Esophagus (tissue), 2 donors: ENCODE measurements at regions not wholly inside any gene's neighbourhood (a gene's known extent, or its start where the extent isn't known, plus 50 kb on each side); places are given as distances from the start of the nearest gene placed in this dataset.

Experiments used
- H3K27ac ChIP-seq, 2 donors: one replicate each; pipeline ENCODE4 v1.5.1; 2013; ENCODE audit warnings: low read depth in 2 of 2, mild to moderate bottlenecking in 2 of 2, inconsistent platforms in 1 of 2, low read length in 1 of 2, moderate library complexity in 1 of 2
- H3K27me3 ChIP-seq, 2 donors: one replicate each; pipeline ENCODE4 v1.6.1; 2013; ENCODE audit warnings: low read length in 2 of 2, control low read depth in 1 of 2, mild to moderate bottlenecking in 1 of 2; ENCODE audit not compliant: insufficient read depth in 2 of 2, control insufficient read depth in 1 of 2
- H3K36me3 ChIP-seq, 2 donors: one replicate each; pipeline ENCODE4 v1.6.1; 2013; ENCODE audit warnings: low read length in 1 of 2; ENCODE audit not compliant: control insufficient read depth in 2 of 2, insufficient read depth in 2 of 2
- H3K4me1 ChIP-seq, 2 donors: one replicate each; pipeline ENCODE4 v1.6.1; 2013; ENCODE audit warnings: low read length in 1 of 2; ENCODE audit not compliant: control insufficient read depth in 2 of 2, insufficient read depth in 2 of 2
- H3K4me3 ChIP-seq, 2 donors: one replicate each; pipeline ENCODE4 v1.5.1; 2013; ENCODE audit warnings: low read length in 2 of 2, mild to moderate bottlenecking in 2 of 2, low read depth in 1 of 2, moderate library complexity in 1 of 2
- H3K9me3 ChIP-seq, 2 donors: one replicate each; pipeline ENCODE4 v1.6.1; 2013; ENCODE audit warnings: mild to moderate bottlenecking in 2 of 2, low read depth in 1 of 2, low read length in 1 of 2, moderate library complexity in 1 of 2; ENCODE audit not compliant: control insufficient read depth in 2 of 2, insufficient read depth in 1 of 2
- whole genome bisulfite sequencing, 2 donors: extraction: QIAGEN DNeasy Blood & Tissue Kit; methylation state at CpG; one replicate each; pipeline ENCODE4 v1.1.7; 2013; 5-methylcytosine and 5-hydroxymethylcytosine counted together
- donor health status: healthy with polysubstance abuse.
- donor health status: Bipolar disorder and iron deficiency.

DNA sequence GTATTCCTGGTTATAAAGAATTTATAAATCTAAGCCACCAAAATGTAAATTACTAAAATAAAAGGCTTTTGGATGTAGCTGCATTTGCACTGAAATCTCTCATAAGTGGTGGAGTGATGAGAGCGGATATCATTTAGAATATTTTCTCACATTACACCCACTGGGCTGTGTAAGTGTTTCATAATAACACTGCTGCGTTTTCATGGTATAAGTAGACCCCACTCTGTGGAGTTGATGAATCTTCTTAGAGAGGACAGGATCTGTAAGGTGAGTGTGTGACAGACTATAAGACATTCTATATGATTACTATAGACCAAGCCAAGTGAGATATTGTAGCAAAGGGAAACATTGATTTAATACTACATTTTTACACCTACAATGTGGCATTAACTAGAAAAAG, 1024.1 kb upstream of the LRRN3 start:
- 88 to 93% methylated on average over 2 of the region's 2 CpGs for WGBS, 2 donors
- H3K9me3 ChIP-seq: no peaks in the 10 kb centered on the region
- H3K4me3 ChIP-seq: no peak overlapping the region
- H3K27ac ChIP-seq: no peak overlapping the region
- H3K27me3 ChIP-seq: no peaks in the 10 kb centered on the region
- H3K36me3 ChIP-seq: no peaks in the 10 kb centered on the region
- no peaks in the 10 kb centered on the region for H3K4me1 ChIP-seq

DNA sequence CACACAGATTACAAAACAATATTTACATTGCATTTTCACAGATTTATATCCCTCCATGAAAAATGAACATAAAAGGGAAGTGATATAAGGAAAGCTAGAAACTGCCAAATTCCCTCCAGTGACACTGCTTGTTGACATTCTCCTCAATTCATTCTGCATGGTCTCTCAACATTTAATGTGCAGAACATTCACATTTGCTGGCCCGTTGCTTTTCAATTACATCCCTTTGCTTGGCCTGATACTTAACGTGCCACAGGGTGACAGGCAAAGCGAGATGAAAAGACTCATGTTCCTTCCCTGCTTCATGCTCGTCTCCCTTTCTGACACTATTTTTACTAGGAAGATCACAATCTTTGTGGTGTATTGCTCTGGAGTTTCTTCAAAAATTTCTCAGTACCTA, 1019.7 kb upstream of the LRRN3 start:
- Histone ChIP-seq H3K27me3 (no peaks in the 10 kb centered on the region), H3K4me3 (no peak overlapping the region), H3K36me3 (no peaks in the 10 kb centered on the region), H3K27ac (no peak overlapping the region), H3K9me3 (no peaks in the 10 kb centered on the region), H3K4me1 (no peaks in the 10 kb centered on the region)
- 78 to 80% methylated on average over 4 of the region's 4 CpGs for WGBS, 2 donors

DNA sequence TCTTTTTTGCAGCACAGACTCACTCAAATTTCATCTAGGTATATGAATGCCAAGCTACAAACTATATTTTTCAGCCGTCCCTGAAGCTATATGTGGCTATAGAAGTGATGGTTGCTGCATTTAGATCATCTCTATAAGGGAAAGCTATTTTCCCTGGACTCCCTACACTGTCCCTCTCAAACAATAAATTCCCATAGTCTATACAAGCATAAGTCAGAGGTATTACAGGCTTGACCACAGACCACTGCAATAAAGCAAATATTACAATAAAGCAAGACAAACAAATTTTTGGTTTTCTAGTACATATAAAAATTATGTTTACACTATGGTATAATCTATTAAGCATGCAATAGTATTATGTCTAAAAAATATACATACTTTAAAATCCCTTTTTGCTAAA, 1015.5 kb upstream of the LRRN3 start:
- H3K9me3 ChIP-seq: no peaks in the 10 kb centered on the region
- H3K36me3 ChIP-seq: no peaks in the 10 kb centered on the region
- no peak overlapping the region for H3K27ac ChIP-seq
- H3K4me3 ChIP-seq: no peak overlapping the region
- WGBS, 2 donors: 71 to 72% methylated on average over 1 of the region's 1 CpG
- H3K27me3 ChIP-seq: no peaks in the 10 kb centered on the region
- H3K4me1 ChIP-seq: no peaks in the 10 kb centered on the region

DNA sequence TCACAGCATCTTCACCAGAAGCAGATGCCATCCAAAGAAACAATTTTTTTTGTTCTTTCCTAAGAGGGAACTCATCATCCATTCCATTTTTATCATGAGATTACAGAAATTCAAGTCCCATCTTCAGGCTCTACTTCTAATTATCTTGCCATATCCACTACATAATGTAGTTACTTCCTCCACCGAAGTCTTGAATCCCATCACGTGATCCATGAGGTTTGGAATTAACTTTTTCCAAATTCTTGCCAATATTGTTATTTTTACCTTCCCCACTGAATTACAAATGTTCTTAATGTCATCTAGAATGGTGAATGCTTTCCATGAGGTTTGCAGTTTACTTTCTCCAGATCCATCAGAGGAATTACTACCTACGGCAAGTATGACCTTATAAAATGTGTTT, 1014.7 kb upstream of the LRRN3 start:
- no peaks in the 10 kb centered on the region for H3K4me1 ChIP-seq
- H3K27me3 ChIP-seq: no peaks in the 10 kb centered on the region
- WGBS, 2 donors: 83 to 93% methylated on average over 3 of the region's 3 CpGs
- no peaks in the 10 kb centered on the region for H3K9me3 ChIP-seq
- no peak overlapping the region for H3K27ac ChIP-seq
- H3K4me3 ChIP-seq: no peak overlapping the region
- H3K36me3 ChIP-seq: no peaks in the 10 kb centered on the region

DNA sequence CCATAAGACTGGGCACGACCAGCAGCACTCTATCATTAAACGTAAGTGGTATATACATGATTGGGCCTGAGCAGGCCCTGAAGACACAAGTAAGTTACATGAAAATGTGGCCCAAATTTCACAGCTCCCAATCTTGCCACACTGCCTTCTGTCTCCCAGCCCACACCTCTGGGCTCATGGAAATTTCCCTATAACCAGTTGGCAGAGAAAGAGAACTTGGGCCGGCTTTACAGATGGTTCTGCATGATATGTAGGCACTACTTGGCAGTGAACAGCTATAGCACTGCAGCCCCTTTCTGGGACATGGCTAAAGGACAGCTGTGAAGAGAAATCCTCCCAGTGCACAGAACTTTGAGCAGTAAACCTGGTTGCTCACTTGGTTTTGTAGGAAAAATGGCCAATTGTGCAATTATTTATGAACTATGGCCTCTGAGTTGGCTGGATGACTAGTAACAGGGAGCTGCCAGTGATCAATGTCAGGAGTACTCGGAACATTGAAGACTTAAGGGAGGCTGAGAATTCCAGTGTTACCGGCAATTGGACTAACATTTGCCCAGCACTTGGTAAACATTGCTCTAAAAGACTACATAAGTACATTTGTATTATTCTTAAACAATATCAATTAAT, 1006.6 kb upstream of the LRRN3 start:
- Histone ChIP-seq H3K36me3 (no peaks in the 10 kb centered on the region), H3K27ac (no peak overlapping the region), H3K27me3 (no peaks in the 10 kb centered on the region), H3K4me3 (no peak overlapping the region), H3K9me3 (no peaks in the 10 kb centered on the region), H3K4me1 (no peaks in the 10 kb centered on the region)
- 63 to 65% methylated on average over 5 of the region's 5 CpGs for WGBS, 2 donors

DNA sequence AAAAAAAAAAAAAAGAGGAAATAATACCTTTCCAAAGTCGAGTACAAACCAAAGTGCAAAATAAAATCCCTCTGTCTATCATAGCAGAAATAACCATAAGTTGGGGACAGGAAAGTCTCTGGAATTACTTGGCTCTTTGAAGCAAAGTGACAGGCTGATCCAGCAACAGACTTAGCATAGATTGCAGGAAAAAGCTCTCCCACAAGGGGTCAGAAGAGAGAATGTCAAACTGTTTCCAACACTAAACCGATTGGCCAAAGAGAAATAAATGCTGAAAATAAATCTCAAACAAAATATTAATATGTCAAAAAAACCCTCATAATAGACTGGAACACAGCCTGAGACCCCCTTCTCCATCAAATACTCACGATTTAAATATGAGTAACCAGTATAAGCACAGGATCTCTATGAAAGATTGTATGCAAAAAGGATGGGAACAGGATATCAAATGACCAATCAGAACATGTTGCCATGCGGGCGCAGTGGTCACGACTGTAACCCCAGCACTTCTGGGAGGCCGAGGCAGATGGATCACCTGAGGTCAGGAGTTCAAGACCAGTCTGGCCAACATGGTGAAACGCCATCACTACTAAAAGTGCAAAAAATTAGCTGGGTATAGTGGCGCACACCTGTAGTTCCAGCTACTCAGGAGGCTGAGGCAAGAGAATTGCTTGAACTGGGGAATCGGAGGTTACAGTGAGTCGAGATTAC, 1000.7 kb upstream of the LRRN3 start:
- 80 to 85% methylated on average over 11 of the region's 11 CpGs for WGBS, 2 donors
- H3K27me3 ChIP-seq: no peaks in the 10 kb centered on the region
- no peaks in the 10 kb centered on the region for H3K4me1 ChIP-seq
- H3K27ac ChIP-seq: no peak overlapping the region
- no peaks in the 10 kb centered on the region for H3K36me3 ChIP-seq
- no peak overlapping the region for H3K4me3 ChIP-seq
- no peaks in the 10 kb centered on the region for H3K9me3 ChIP-seq

DNA sequence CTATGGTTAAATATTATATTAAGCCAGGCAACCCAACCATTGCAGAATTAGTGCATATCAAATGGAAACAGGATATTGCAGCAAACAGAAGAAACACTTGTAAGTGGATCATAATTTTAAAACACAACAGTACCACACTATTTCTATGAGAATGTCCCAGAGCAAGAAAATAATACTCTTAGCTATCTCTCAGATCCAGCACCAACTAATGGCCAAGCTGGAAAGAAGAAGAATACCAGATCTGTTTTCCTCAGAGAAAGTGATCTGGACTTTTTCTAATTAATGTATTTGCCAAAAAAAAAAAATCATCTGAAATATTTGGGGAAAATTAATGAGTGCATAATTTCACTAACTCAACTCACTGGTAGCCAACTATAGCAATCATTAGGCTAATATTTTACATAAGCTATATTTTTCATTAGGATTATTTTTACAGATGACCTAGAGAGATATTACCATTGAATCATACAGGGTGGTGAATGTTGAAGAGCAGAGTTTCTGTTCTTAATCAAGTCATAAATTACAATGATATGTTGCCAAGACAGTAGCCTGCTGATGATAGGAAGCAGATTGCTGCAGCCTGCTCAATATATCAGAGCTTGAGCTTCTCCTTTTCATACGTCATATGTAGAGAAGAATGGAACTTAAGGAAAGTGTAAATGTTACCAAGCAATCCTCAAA, 995.4 kb upstream of the LRRN3 start:
- H3K27ac ChIP-seq: no peak overlapping the region
- 46 to 56% methylated on average over 1 of the region's 1 CpG for WGBS, 2 donors
- no peaks in the 10 kb centered on the region for H3K27me3 ChIP-seq
- no peak overlapping the region for H3K4me3 ChIP-seq
- H3K9me3 ChIP-seq: no peaks in the 10 kb centered on the region
- H3K4me1 ChIP-seq: no peaks in the 10 kb centered on the region
- no peaks in the 10 kb centered on the region for H3K36me3 ChIP-seq

DNA sequence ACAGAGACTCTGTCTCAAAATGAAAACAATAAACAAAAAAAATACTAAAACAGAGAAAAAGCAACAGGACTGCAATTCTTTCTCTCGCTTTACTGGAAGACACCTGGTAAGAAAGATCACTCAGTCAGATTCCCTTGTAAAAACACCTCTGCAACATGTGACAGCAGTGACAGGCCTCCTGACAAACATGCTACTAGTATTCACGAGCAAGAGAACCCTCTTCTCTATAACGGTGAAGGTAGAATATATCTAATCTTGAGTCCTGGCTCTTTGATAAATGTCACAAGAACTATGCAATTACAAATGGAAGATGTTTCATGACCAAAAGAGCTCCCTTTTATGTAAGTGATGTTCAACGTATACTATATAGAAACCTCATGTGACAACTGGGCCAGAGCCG, 986.7 kb upstream of the LRRN3 start:
- Histone ChIP-seq H3K36me3 (no peaks in the 10 kb centered on the region), H3K9me3 (no peaks in the 10 kb centered on the region), H3K4me3 (no peak overlapping the region), H3K27me3 (no peaks in the 10 kb centered on the region), H3K27ac (no peak overlapping the region), H3K4me1 (no peaks in the 10 kb centered on the region)
- 88 to 89% methylated on average over 5 of the region's 5 CpGs for WGBS, 2 donors

DNA sequence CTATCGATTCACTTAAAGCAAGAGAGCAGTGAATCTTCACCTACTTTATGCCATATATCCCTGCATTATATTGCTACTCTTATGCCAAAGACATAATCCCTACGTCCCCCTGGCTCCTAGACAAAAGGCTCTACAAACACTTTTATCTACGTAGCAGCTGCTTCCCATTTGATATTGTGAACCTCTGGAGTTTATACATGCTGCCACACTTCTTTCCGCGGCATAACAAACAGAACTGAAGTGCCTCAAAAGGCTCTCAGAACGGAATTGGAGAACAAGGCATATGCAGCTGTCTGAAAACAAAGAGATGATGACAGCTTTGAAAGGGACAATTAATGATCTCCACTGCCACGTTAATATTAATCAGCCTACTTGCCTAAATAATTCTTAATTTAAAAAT, 985.6 kb upstream of the LRRN3 start:
- Histone ChIP-seq H3K9me3 (no peaks in the 10 kb centered on the region), H3K4me3 (no peak overlapping the region), H3K4me1 (no peaks in the 10 kb centered on the region), H3K27me3 (no peaks in the 10 kb centered on the region), H3K27ac (no peak overlapping the region), H3K36me3 (no peaks in the 10 kb centered on the region)
- WGBS, 2 donors: 18 to 36% methylated on average over 7 of the region's 7 CpGs

DNA sequence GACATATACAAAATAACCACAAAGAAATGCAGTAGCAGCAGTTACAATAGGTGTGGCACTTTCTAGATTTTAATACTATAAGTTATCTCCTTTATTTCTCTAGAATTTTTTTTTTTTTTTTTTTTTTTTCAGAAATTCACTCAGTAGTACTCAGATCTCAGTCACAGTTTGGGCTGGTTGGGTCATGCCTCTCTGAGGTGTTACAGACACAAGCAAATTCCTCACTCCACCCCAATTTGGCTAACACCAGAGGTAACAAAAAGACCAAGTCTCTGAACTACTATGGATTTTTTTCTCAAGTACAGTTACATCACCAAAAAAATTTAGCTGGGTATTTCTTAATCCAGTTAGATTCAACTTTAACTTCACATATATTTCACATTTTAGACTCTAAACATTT, 985.1 kb upstream of the LRRN3 start:
- no peaks in the 10 kb centered on the region for H3K9me3 ChIP-seq
- no peaks in the 10 kb centered on the region for H3K4me1 ChIP-seq
- no peaks in the 10 kb centered on the region for H3K36me3 ChIP-seq

More for the DNA sequence above, 985.1 kb upstream of the LRRN3 start:
- Histone ChIP-seq H3K27me3 (no peaks in the 10 kb centered on the region), H3K27ac (no peak overlapping the region), H3K4me3 (no peak overlapping the region)
